Common myeloid progenitor, CD34-positive (primary cell): ENCODE measurements at regions not wholly inside any gene's neighbourhood (a gene's known extent, or its start where the extent isn't known, plus 50 kb on each side); places are given as distances from the start of the nearest gene placed in this dataset.

Experiments
- CTCF ChIA-PET: fragments of 350-600 bp; sonication (Branson Sonifier 250); formaldehyde crosslinking; loops from one replicate; lab custom pipeline; 2021; ENCODE audit warnings: antibody characterized with exemption; lab: Charles Lee
- POLR2A ChIA-PET: fragments of 350-600 bp; sonication (Branson Sonifier 250); formaldehyde crosslinking; loops from one replicate; lab custom pipeline; 2021; ENCODE audit warnings: antibody characterized with exemption; lab: Charles Lee
- DNase-seq, 3 donors: peaks; one replicate each; pipeline versions ENCODE4 v3.0.0 to v3.0.0-alpha.2; 2013
- H3K27ac ChIP-seq, 2 experiments: 1 replicate in 1 of 2; 2 replicates in 1 of 2; pipeline ENCODE4 v1.7.0; 2013; ENCODE audit warnings: inconsistent platforms in 2 of 2, low read length in 2 of 2, mild to moderate bottlenecking in 2 of 2, low read depth in 1 of 2, moderate library complexity in 1 of 2; ENCODE audit not compliant: severe bottlenecking in 2 of 2, insufficient read depth in 1 of 2, poor library complexity in 1 of 2
- H3K27me3 ChIP-seq, 5 experiments: replicated peaks in 2 of 5; 1 replicate in 3 of 5; 2 replicates in 2 of 5; pipeline versions ENCODE4 v1.6.1 to v1.7.0; 2013; ENCODE audit warnings: low read length in 4 of 5, mild to moderate bottlenecking in 2 of 5, moderate library complexity in 2 of 5, inconsistent platforms in 1 of 5; ENCODE audit not compliant: insufficient read depth in 5 of 5, control insufficient read depth in 4 of 5
- H3K36me3 ChIP-seq, 4 experiments: 1 replicate in 2 of 4; 2 replicates in 2 of 4; pipeline versions ENCODE4 v1.6.1 to v1.7.0; 2013; ENCODE audit warnings: low read length in 3 of 4, control low read depth in 1 of 4, mild to moderate bottlenecking in 1 of 4; ENCODE audit not compliant: control insufficient read depth in 4 of 4, insufficient read depth in 4 of 4
- H3K4me1 ChIP-seq, 4 experiments: 1 replicate in 3 of 4; 2 replicates in 1 of 4; pipeline versions ENCODE4 v1.6.1 to v1.7.1; 2013; ENCODE audit warnings: low read length in 3 of 4, mild to moderate bottlenecking in 3 of 4, control low read depth in 1 of 4, inconsistent platforms in 1 of 4, moderate library complexity in 1 of 4; ENCODE audit not compliant: control insufficient read depth in 4 of 4, insufficient read depth in 4 of 4; ENCODE audit errors: control extremely low read depth in 1 of 4
- H3K4me3 ChIP-seq, 7 experiments: 1 replicate in 4 of 7; 2 replicates in 3 of 7; pipeline versions ENCODE4 v1.5.1 to v1.7.0; 2013; ENCODE audit warnings: mild to moderate bottlenecking in 7 of 7, low read length in 6 of 7, moderate library complexity in 6 of 7, inconsistent platforms in 2 of 7, low read depth in 2 of 7, control low read depth in 1 of 7; ENCODE audit not compliant: insufficient read depth in 4 of 7, control insufficient read depth in 1 of 7; ENCODE audit errors: extremely low read depth in 1 of 7
- H3K9me3 ChIP-seq, 5 experiments: 1 replicate in 4 of 5; 2 replicates in 1 of 5; pipeline versions ENCODE4 v1.6.1 to v1.7.1; 2013; ENCODE audit warnings: low read length in 4 of 5, mild to moderate bottlenecking in 2 of 5, inconsistent platforms in 1 of 5, low read depth in 1 of 5, moderate library complexity in 1 of 5; ENCODE audit not compliant: control insufficient read depth in 4 of 5, insufficient read depth in 2 of 5; ENCODE audit errors: control extremely low read depth in 1 of 5
- WGBS: methylation state at CpG from one replicate; pipeline ENCODE4 v1.1.5; 2013; ENCODE audit not compliant: insufficient coverage; 5-methylcytosine and 5-hydroxymethylcytosine counted together

- Histone ChIP-seq H3K4me1 (peaks cover 4 to 34% (median 22%) of the 10 kb centered on the region in 4 experiments), H3K36me3 (no peaks in the 10 kb centered on the region), H3K27ac (no peak overlapping the region), H3K4me3 (no peak overlapping the region), H3K9me3 (no peaks in the 10 kb centered on the region), H3K27me3 (no peaks in the 10 kb centered on the region)
- peak in 2 of 3 donors; percentile 15 to 31 for DNase-seq
- WGBS = 100% methylated on average over 2 of the region's 3 CpGs
- ChIA-PET POLR2A (no interaction called here), CTCF (interaction anchor here (0.6 to 2.4 kb wide), 5 partner anchors 10 to 30 kb away, joined by 3 to 8 read pairs (median 3); no protein-coding TSS in a partner anchor)
Measured at GRCh38 chr15:70435369-70435768, 328.0 kb downstream of the UACA start.

GRCh38 chr15:70433586-70434324 is 329.6 kb downstream of the UACA start:
- ChIA-PET CTCF (interaction anchor here (1.2 to 2.4 kb wide), 2 partner anchors 8 to 33 kb away, joined by 3 to 8 read pairs; no protein-coding TSS in a partner anchor), POLR2A (no interaction called here)
- 77% methylated on average over 16 of the region's 19 CpGs for WGBS
- no peak overlapping the region for H3K4me3 ChIP-seq
- H3K4me1 ChIP-seq = peaks cover 0 to 29% (median 19%) of the 10 kb centered on the region in 4 experiments
- no peaks in the 10 kb centered on the region for H3K36me3 ChIP-seq
- H3K27ac ChIP-seq = no peak overlapping the region
- no peaks in the 10 kb centered on the region for H3K27me3 ChIP-seq
- no peak for DNase-seq
- peaks cover 0 to 5% (median 2%) of the 10 kb centered on the region in 5 experiments for H3K9me3 ChIP-seq

GRCh38 chr15:70432924-70433495 is 330.3 kb downstream of the UACA start:
- ChIA-PET CTCF (interaction anchor here (0.9 to 1.2 kb wide), 2 partner anchors 34 to 72 kb away, joined by 3 to 4 read pairs; no protein-coding TSS in a partner anchor), POLR2A (no interaction called here)
- H3K36me3 ChIP-seq = no peaks in the 10 kb centered on the region
- no peak overlapping the region for H3K27ac ChIP-seq
- no peaks in the 10 kb centered on the region for H3K27me3 ChIP-seq
- H3K9me3 ChIP-seq = peaks cover 0 to 7% (median 4%) of the 10 kb centered on the region in 5 experiments
- no peak overlapping the region for H3K4me3 ChIP-seq
- peaks cover 0 to 29% (median 19%) of the 10 kb centered on the region in 4 experiments for H3K4me1 ChIP-seq
- WGBS = 89% methylated on average over 2 of the region's 8 CpGs
- no peak for DNase-seq

- Histone ChIP-seq H3K27me3 (no peaks in the 10 kb centered on the region), H3K4me1 (peaks cover 0 to 27% (median 19%) of the 10 kb centered on the region in 4 experiments), H3K36me3 (no peaks in the 10 kb centered on the region), H3K9me3 (peaks cover 0 to 7% (median 4%) of the 10 kb centered on the region in 5 experiments), H3K27ac (no peak overlapping the region), H3K4me3 (no peak overlapping the region)
- POLR2A ChIA-PET = no interaction called here
- 97% methylated on average over 4 of the region's 4 CpGs for WGBS
- CTCF ChIA-PET = interaction anchor here (1.1 kb wide), 1 partner anchor 9 kb away, joined by 4 read pairs; no protein-coding TSS in a partner anchor
- no peak for DNase-seq
Measured at GRCh38 chr15:70431854-70432253, 331.5 kb downstream of the UACA start.

GRCh38 chr15:70430069-70430468 is 332.4 kb upstream of the TLE3 start:
- H3K27ac ChIP-seq = no peak overlapping the region
- peaks cover 0 to 24% (median 11%) of the 10 kb centered on the region in 4 experiments for H3K4me1 ChIP-seq
- H3K36me3 ChIP-seq = no peaks in the 10 kb centered on the region
- POLR2A ChIA-PET = no interaction called here
- CTCF ChIA-PET = interaction anchor here (1.2 to 1.5 kb wide), 2 partner anchors 15 to 30 kb away, joined by 3 to 4 read pairs; no protein-coding TSS in a partner anchor
- H3K4me3 ChIP-seq = no peak overlapping the region
- WGBS = no CpG with 5 or more reads among the region's 1 CpG
- DNase-seq = no peak
- H3K27me3 ChIP-seq = no peaks in the 10 kb centered on the region
- H3K9me3 ChIP-seq = peaks cover 0 to 7% (median 4%) of the 10 kb centered on the region in 5 experiments

GRCh38 chr15:70429056-70429722 is 331.5 kb upstream of the TLE3 start:
- no CpG with 5 or more reads among the region's 5 CpGs for WGBS
- Histone ChIP-seq H3K9me3 (peaks cover 2 to 8% (median 4%) of the 10 kb centered on the region in 5 experiments), H3K36me3 (no peaks in the 10 kb centered on the region), H3K4me3 (no peak overlapping the region), H3K27me3 (no peaks in the 10 kb centered on the region), H3K27ac (no peak overlapping the region), H3K4me1 (peaks cover 0 to 24% (median 12%) of the 10 kb centered on the region in 4 experiments)
- no peak for DNase-seq
- ChIA-PET CTCF (interaction anchor here (1.2 kb wide), 1 partner anchor 15 kb away, joined by 4 read pairs; no protein-coding TSS in a partner anchor), POLR2A (no interaction called here)
